Liver (tissue), 3 donors: ENCODE measurements at regions not wholly inside any gene's neighbourhood (a gene's known extent, or its start where the extent isn't known, plus 50 kb on each side); places are given as distances from the start of the nearest gene placed in this dataset.

Experiments
- CTCF ChIP-seq: fragments of 150-350 bp; IDR thresholded peaks from 2 replicates; pipeline ENCODE4 v1.5.1; 2017; ENCODE audit warnings: improper control_type of control experiment, low read depth, low read length; ENCODE audit not compliant: missing input control
- JUND ChIP-seq, 2 donors: IDR thresholded peaks; 2 replicates each; pipeline ENCODE4 v1.6.1; 2016; ENCODE audit warnings: antibody characterized with exemption in 2 of 2
- MAX ChIP-seq: IDR thresholded peaks from 2 replicates; pipeline ENCODE4 v1.6.1; 2016; ENCODE audit warnings: antibody characterized with exemption
- TAF1 ChIP-seq: conservative IDR thresholded peaks from 2 replicates; pipeline ENCODE4 v1.6.1; 2016; ENCODE audit warnings: antibody characterized with exemption, mild to moderate bottlenecking
- donor health status: healthy.
- donor health status: healthy.

GRCh38 chr16:35198223-35199199 is 1739.1 kb downstream of the TP53TG3F start:
- no peak for TF ChIP-seq CTCF
- no peak for TF ChIP-seq TAF1
- TF ChIP-seq JUND (IDR thresholded peaks at IDR 0.05), result no peak
- no peak for TF ChIP-seq MAX
